Prostate gland (tissue), 2 donors: ENCODE measurements at regions not wholly inside any gene's neighbourhood (a gene's known extent, or its start where the extent isn't known, plus 50 kb on each side); places are given as distances from the start of the nearest gene placed in this dataset.
"Not testable (repeated sequence)": the region's sequence is repeated elsewhere in the genome, so short reads cannot be mapped to it uniquely, and the experiment has no call there.

Experiments
- CTCF ChIP-seq, 4 experiments: fragments of 200-600 bp in 2 of 4; fragments of 450-650 bp in 2 of 4; sonication (generic) in 2 of 4; IDR thresholded peaks; 1 replicate in 3 of 4; 2 replicates in 1 of 4; pipeline ENCODE4 v1.5.1; 2016 to 2019; ENCODE audit warnings: antibody characterized with exemption in 4 of 4, mild to moderate bottlenecking in 2 of 4, moderate library complexity in 2 of 4
- POLR2A ChIP-seq: fragments of 450-650 bp; IDR thresholded peaks from one replicate; pipeline ENCODE4 v1.6.1; 2016; ENCODE audit warnings: antibody characterized with exemption, mild to moderate bottlenecking

DNA sequence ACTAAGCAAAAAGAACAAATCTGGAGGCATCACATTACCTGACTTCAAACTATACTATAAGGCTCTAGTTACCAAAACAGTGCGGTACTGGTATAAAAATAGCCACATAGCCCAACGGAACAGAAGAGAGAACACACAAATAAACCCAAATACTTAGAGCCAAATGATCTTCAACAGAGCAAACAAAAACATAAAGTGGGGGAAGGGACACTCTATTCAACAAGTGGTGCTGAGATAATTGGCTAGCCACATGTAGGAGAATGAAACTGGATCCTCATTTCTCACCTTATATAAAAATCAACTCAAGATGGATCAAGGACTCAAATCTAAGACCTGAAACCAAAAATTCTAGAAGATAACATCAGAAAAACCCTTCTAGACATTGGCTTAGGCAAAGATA lies 89.9 kb upstream of the ZNF608 start:
- not testable (repeated sequence) for TF ChIP-seq POLR2A; CTCF (IDR thresholded peaks at IDR 0.05)
